Progenitor cell of endocrine pancreas (in vitro differentiated cells): ENCODE measurements at regions not wholly inside any gene's neighbourhood (a gene's known extent, or its start where the extent isn't known, plus 50 kb on each side); places are given as distances from the start of the nearest gene placed in this dataset.

Experiments
- DNase-seq: peaks from one replicate; pipeline ENCODE4 v3.0.0; 2021; ENCODE audit warnings: low spot score; ENCODE audit not compliant: unreplicated experiment
- H3K27ac Mint-ChIP-seq: 2 replicates; pipeline ENCODE4 v1.8.0; 2021; ENCODE audit warnings: mild to moderate bottlenecking, moderate library complexity, mixed read lengths
- H3K27me3 Mint-ChIP-seq: 2 replicates; pipeline ENCODE4 v1.8.0; 2021; ENCODE audit warnings: mixed read lengths
- H3K36me3 Mint-ChIP-seq: 2 replicates; pipeline ENCODE4 v1.8.0; 2022; ENCODE audit warnings: mixed read lengths; ENCODE audit not compliant: insufficient read depth
- H3K4me1 Mint-ChIP-seq: 2 replicates; pipeline ENCODE4 v1.8.0; 2021; ENCODE audit warnings: low read depth, mixed read lengths
- H3K4me3 Mint-ChIP-seq: 2 replicates; pipeline ENCODE4 v1.8.0; 2021; ENCODE audit warnings: low read depth, mild to moderate bottlenecking, moderate library complexity, mixed read lengths
- H3K9me3 Mint-ChIP-seq: 2 replicates; pipeline ENCODE4 v1.8.0; 2021; ENCODE audit warnings: low read depth, mixed read lengths
- CTCF ChIP-seq: fragments of 200-600 bp; sonication (generic); IDR thresholded peaks from one replicate; pipeline ENCODE4 v1.5.0; 2021; ENCODE audit warnings: antibody characterized with exemption, mild to moderate bottlenecking; ENCODE audit not compliant: unreplicated experiment

GRCh38 chr1:5404412-5405203, 587.6 kb downstream of the NPHP4 start:
- no peaks in the 10 kb centered on the region for H3K9me3 Mint-ChIP-seq
- H3K27ac Mint-ChIP-seq: peak overlapping the region; percentile 87
- no peak for DNase-seq
- no peaks in the 10 kb centered on the region for H3K4me1 Mint-ChIP-seq
- no peak for TF ChIP-seq CTCF
- no peak overlapping the region for H3K4me3 Mint-ChIP-seq
- H3K36me3 Mint-ChIP-seq: no peaks in the 10 kb centered on the region
- no peaks in the 10 kb centered on the region for H3K27me3 Mint-ChIP-seq

- TF ChIP-seq CTCF: no peak
- H3K9me3 Mint-ChIP-seq: peaks cover 3% of the 10 kb centered on the region
- DNase-seq: no peak
- H3K27me3 Mint-ChIP-seq: no peaks in the 10 kb centered on the region
- H3K4me1 Mint-ChIP-seq: no peaks in the 10 kb centered on the region
- H3K27ac Mint-ChIP-seq: peak overlapping the region; percentile 87
- H3K4me3 Mint-ChIP-seq: no peak overlapping the region
- H3K36me3 Mint-ChIP-seq: no peaks in the 10 kb centered on the region
Observed at GRCh38 chr1:5403935-5404334, 588.3 kb downstream of the NPHP4 start.

- Mint-ChIP-seq H3K36me3 (no peaks in the 10 kb centered on the region), H3K9me3 (peaks cover 3% of the 10 kb centered on the region), H3K27ac (no peak overlapping the region), H3K27me3 (no peaks in the 10 kb centered on the region), H3K4me1 (no peaks in the 10 kb centered on the region), H3K4me3 (no peak overlapping the region)
- DNase-seq: no peak
- TF ChIP-seq CTCF: no peak
Observed at GRCh38 chr1:5402618-5403017, 589.6 kb downstream of the NPHP4 start.

- TF ChIP-seq CTCF: no peak
- Mint-ChIP-seq H3K9me3 (peaks cover 3% of the 10 kb centered on the region), H3K27me3 (no peaks in the 10 kb centered on the region), H3K4me3 (no peak overlapping the region), H3K36me3 (no peaks in the 10 kb centered on the region), H3K4me1 (no peaks in the 10 kb centered on the region), H3K27ac (no peak overlapping the region)
- DNase-seq: no peak
Observed at GRCh38 chr1:5399771-5400170, 592.5 kb downstream of the NPHP4 start.

- no peak for TF ChIP-seq CTCF
- no peak overlapping the region for H3K27ac Mint-ChIP-seq
- DNase-seq: no peak
- H3K27me3 Mint-ChIP-seq: peaks cover 7% of the 10 kb centered on the region
- no peaks in the 10 kb centered on the region for H3K36me3 Mint-ChIP-seq
- no peak overlapping the region for H3K4me3 Mint-ChIP-seq
- no peaks in the 10 kb centered on the region for H3K4me1 Mint-ChIP-seq
- H3K9me3 Mint-ChIP-seq: peaks cover 3% of the 10 kb centered on the region
Observed at GRCh38 chr1:5396593-5396992, 595.6 kb downstream of the NPHP4 start.
